GM12801 (cell line): ENCODE measurements at regions not wholly inside any gene's neighbourhood (a gene's known extent, or its start where the extent isn't known, plus 50 kb on each side); places are given as distances from the start of the nearest gene placed in this dataset.

Source experiments
- TF ChIP-seq, protein P1 (sequence below): IDR thresholded peaks from one replicate; pipeline ENCODE4 v1.5.1; 2011; ENCODE audit warnings: control low read depth; ENCODE audit not compliant: insufficient read length; ENCODE audit errors: extremely low read depth

DNA sequence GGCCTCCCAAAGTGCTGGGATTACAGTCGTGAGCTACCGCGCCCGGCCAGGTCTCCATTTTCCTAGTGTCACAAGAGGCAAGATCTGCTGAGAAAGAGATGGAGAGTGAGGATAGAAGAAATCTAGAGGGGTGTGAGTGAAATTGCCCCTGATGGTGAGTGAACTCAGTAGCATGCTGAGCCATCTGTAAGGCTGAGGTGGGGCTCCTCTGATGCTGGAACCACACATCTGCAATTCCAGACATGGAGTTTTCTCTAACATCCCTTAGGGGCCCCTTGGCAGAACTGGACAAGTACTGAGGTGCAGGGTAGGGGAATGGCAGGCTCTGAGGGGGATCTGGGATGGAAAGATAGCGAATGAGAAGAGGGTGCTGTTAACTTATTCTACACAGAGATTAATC is 72.0 kb upstream of the FER start:
- TF ChIP-seq, protein P1, sequence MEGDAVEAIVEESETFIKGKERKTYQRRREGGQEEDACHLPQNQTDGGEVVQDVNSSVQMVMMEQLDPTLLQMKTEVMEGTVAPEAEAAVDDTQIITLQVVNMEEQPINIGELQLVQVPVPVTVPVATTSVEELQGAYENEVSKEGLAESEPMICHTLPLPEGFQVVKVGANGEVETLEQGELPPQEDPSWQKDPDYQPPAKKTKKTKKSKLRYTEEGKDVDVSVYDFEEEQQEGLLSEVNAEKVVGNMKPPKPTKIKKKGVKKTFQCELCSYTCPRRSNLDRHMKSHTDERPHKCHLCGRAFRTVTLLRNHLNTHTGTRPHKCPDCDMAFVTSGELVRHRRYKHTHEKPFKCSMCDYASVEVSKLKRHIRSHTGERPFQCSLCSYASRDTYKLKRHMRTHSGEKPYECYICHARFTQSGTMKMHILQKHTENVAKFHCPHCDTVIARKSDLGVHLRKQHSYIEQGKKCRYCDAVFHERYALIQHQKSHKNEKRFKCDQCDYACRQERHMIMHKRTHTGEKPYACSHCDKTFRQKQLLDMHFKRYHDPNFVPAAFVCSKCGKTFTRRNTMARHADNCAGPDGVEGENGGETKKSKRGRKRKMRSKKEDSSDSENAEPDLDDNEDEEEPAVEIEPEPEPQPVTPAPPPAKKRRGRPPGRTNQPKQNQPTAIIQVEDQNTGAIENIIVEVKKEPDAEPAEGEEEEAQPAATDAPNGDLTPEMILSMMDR, result no peak

DNA sequence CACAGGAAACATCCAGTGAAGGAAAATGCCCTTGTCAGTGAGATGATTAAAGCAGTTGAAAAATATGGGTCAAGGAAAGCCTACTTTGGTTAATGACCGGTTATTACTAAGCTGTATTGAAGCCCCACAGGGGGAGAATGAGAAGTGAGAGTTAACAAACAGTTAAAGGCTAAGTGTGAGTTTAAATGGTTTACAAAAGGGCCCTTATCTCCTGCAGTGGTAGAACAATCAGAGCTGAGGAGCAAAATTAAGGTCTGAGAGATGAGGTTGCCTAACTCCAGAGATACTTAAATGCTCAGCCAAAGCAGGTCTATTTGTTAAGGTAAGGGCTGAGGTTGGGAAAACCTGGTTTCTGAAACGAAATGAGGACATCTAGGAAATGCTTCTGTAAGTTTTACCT is 75.1 kb upstream of the FER start:
- TF ChIP-seq, protein P1, result no peak

DNA sequence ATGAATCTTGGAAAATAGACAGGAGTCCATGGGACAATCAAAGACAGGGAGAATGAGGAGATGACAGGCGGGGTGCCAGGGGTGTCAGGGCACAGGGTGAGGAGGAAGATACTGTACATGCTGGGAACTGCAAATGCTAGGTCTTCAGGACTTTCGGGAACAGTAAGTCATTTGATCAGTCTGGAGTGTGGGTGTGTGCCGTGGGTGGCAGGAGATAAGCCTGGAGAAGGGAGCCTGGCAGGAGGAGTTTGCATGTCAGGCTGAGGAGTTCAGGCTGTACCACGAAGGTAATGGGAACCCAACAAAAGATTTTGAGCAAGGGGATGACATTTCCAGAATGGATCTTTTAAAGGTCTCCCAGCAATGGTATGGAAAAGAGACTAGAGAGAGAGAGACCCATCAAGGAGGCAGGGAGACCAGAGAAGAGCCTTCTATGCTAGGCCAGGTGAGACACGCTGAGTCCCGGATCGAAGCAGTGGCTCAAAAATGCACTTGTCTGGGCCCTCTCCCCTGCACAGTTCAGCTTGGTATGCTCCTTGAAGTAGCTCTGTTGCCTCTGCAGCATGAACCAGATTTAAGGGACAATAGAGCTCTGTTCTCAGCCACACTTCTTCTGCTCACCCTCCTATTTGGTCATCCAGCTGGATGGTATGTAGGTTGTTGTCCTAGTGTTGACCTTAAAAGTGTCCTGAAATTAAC is 77.0 kb upstream of the FER start:
- TF ChIP-seq, protein P1, result no peak

DNA sequence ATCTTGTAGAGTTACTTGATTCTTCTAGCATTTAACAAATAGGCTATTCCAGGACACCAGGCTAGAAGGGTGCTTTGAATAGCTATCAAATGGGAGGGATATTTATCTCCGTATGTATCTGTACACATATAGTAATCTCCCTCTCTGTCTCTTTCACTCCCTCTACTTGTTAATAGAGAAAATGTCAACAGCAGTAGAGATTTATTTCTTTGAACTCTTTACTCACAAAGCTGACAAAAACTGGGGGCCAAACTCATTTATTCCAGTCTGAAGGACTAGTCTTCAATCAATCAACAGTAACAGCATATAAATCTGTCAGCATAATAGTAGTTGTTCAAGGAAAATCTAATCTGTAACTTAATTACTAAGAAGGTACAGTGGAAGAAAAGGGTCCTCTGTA is 78.2 kb upstream of the FER start:
- TF ChIP-seq, protein P1, result no peak

DNA sequence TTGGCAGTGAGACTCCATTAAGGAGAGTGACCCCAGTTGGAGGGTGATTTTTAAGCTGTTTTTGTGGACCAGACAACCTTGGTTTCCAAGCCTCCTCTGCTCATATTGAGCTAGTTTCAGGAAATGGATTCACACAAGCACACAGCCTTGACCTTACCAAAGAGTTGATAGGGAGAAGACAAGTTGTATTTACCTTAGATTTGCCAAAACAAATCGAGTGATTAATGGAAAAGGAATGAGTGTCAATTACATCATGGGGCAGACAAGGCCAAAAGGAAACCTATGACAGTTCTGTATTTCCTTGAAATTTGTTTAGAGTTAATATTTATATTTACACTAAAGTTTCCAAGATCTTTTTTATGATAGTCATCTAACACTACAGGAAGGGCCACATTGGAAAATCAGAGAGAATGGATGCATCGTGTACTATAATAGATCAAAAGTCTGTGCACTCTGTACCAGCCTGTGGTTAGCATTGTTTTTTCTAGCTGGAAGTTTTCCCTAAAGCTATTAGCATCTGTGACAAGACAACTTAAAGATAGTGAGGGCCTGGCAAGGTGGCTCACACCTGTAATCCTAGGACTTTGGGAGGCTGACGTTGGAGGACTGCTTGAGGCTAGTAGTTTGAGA is 86.0 kb upstream of the FER start:
- TF ChIP-seq, protein P1, result no peak

DNA sequence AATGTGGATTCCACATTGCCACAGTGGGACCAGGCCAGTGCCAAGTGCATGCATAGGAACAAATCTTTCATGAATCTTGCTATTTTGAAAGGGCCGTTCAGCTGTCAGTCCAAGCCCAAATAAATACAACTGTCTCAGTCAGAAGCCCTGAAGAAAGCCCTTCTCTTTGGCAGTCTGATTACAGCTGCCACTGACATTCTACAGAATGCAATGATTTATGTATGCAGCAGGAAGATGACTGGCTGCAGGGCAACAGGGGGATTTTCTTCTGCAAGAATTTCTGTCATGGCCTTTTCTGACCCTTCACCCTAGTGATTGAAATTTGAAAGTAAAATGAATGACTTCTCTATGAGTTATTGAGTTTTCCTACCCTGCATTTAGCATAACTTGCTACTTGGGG is 86.7 kb upstream of the FER start:
- TF ChIP-seq, protein P1, result no peak

DNA sequence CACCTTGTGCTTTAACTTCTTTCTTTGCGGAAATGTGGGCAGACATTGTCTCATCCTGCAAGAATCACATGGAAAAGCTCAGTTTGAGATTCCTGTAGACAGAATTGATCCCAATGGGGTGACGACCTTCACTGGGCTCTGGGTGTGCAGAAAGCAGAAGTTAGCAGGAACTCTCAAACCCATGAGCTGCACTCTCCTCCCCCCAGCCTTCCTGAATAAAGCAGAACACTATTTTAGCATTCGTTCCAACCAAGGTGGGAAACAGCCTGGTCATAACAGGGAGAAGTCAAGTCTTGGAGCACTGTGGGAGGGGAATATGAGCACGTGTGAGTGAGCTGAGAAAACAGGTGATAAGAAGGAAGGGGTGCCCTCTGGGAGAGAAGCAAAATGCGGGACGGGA is 87.4 kb upstream of the FER start:
- TF ChIP-seq, protein P1, result no peak
